ENCODE measurements at regions not wholly inside any gene's neighbourhood (a gene's known extent, or its start where the extent isn't known, plus 50 kb on each side); places are given as distances from the start of the nearest gene placed in this dataset.

DNA sequence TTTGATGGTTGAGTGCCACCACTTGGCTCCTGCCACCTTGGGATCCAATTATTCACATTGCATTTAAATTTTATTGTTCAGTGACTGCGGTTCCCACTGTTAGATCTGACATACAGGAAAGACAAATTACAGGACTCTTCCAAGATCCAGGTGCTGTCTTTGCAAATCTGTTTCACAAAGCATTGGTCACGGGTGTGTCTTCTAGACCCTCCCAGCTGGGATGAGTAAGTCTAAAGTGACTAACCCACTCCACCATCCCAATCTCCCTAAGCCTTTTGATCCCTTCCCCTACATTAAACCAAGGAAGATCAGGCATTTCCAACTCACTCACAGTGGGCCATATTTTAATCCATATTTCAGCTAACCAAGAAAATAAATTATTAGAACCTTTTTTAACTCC, 1016.3 kb upstream of the CTNND2 start:
- DNase-seq (ENCODE audit: low read depth in 1 of 2, low spot score in 1 of 2): no peak
- Histone ChIP-seq H3K4me3 (replicated peaks; ENCODE audit: insufficient read depth, low read length) (no peak overlapping the region), H3K27me3 (ENCODE audit: insufficient read depth, poor library complexity, severe bottlenecking) (no peaks in the 10 kb centered on the region), H3K27ac (replicated peaks) (no peak overlapping the region)
- TF ChIP-seq REST (IDR thresholded peaks at IDR 0.05; ENCODE audit: insufficient replicate concordance, low read depth) (no peak), SPI1 (IDR thresholded peaks at IDR 0.05; ENCODE audit: borderline replicate concordance, low read depth) (no peak), POLR2AphosphoS5 (IDR thresholded peaks at IDR 0.05; ENCODE audit: low read depth) (no peak), GABPA (IDR thresholded peaks at IDR 0.05; ENCODE audit: low read depth) (no peak)
- TF ChIP-seq, protein P1, sequence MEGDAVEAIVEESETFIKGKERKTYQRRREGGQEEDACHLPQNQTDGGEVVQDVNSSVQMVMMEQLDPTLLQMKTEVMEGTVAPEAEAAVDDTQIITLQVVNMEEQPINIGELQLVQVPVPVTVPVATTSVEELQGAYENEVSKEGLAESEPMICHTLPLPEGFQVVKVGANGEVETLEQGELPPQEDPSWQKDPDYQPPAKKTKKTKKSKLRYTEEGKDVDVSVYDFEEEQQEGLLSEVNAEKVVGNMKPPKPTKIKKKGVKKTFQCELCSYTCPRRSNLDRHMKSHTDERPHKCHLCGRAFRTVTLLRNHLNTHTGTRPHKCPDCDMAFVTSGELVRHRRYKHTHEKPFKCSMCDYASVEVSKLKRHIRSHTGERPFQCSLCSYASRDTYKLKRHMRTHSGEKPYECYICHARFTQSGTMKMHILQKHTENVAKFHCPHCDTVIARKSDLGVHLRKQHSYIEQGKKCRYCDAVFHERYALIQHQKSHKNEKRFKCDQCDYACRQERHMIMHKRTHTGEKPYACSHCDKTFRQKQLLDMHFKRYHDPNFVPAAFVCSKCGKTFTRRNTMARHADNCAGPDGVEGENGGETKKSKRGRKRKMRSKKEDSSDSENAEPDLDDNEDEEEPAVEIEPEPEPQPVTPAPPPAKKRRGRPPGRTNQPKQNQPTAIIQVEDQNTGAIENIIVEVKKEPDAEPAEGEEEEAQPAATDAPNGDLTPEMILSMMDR (IDR thresholded peaks at IDR 0.05; ENCODE audit: insufficient read depth, low read length): no peak

GRCh38 chr5:12911156-12911555, 1006.9 kb upstream of the CTNND2 start:
- TF ChIP-seq SPI1 (IDR thresholded peaks at IDR 0.05; ENCODE audit: borderline replicate concordance, low read depth): no peak
- Histone ChIP-seq H3K27me3 (ENCODE audit: insufficient read depth, poor library complexity, severe bottlenecking) (no peaks in the 10 kb centered on the region), H3K27ac (replicated peaks) (no peak overlapping the region), H3K4me3 (replicated peaks; ENCODE audit: insufficient read depth, low read length) (no peak overlapping the region)
- DNase-seq (ENCODE audit: low read depth in 1 of 2, low spot score in 1 of 2): no peak

GRCh38 chr5:12910641-12911040, 1006.4 kb upstream of the CTNND2 start:
- Histone ChIP-seq H3K4me3 (replicated peaks; ENCODE audit: insufficient read depth, low read length) (no peak overlapping the region), H3K27ac (replicated peaks) (no peak overlapping the region), H3K27me3 (ENCODE audit: insufficient read depth, poor library complexity, severe bottlenecking) (no peaks in the 10 kb centered on the region)
- TF ChIP-seq, protein P1 (IDR thresholded peaks at IDR 0.05; ENCODE audit: insufficient read depth, low read length): no peak
- no peak for TF ChIP-seq SPI1 (IDR thresholded peaks at IDR 0.05; ENCODE audit: borderline replicate concordance, low read depth)
- TF ChIP-seq POLR2AphosphoS5 (IDR thresholded peaks at IDR 0.05; ENCODE audit: low read depth): no peak
- TF ChIP-seq GABPA (IDR thresholded peaks at IDR 0.05; ENCODE audit: low read depth): no peak
- TF ChIP-seq REST (IDR thresholded peaks at IDR 0.05; ENCODE audit: insufficient replicate concordance, low read depth): no peak
- no peak for DNase-seq (ENCODE audit: low read depth in 1 of 2, low spot score in 1 of 2)

- TF ChIP-seq GABPA (IDR thresholded peaks at IDR 0.05; ENCODE audit: low read depth) (no peak), REST (IDR thresholded peaks at IDR 0.05; ENCODE audit: insufficient replicate concordance, low read depth) (no peak)
- DNase-seq (ENCODE audit: low read depth in 1 of 2, low spot score in 1 of 2): no peak
- H3K27me3 ChIP-seq (ENCODE audit: insufficient read depth, poor library complexity, severe bottlenecking): no peaks in the 10 kb centered on the region
- H3K4me3 ChIP-seq (replicated peaks; ENCODE audit: insufficient read depth, low read length): no peak overlapping the region
- no peak overlapping the region for H3K27ac ChIP-seq (replicated peaks)
Observed at GRCh38 chr5:12902611-12903010, 998.4 kb upstream of the CTNND2 start.
